GM12878 (cell line): ENCODE measurements at regions not wholly inside any gene's neighbourhood (a gene's known extent, or its start where the extent isn't known, plus 50 kb on each side); places are given as distances from the start of the nearest gene placed in this dataset.

Experiments
- ATAC-seq: fragments of 200-7000 bp; cut with Tn5 transposase; 3 replicates; pipeline ENCODE4 v1.9.1; 2020; ENCODE audit warnings: mild to moderate bottlenecking, moderate library complexity
- BruUV-seq: library from RNA; stranded (reverse); fragments of 400-500 nt; replicated peaks from 2 replicates; lab custom pipeline; 2021; lab: Mats Ljungman, UMichigan
- CTCF ChIA-PET: fragments of 300-600 bp; sonication (Branson Sonifier 250); formaldehyde crosslinking; extraction: SDS; loops from one replicate; lab custom pipeline; 2021; ENCODE audit warnings: inconsistent platforms; lab: Yijun Ruan, JAX
- POLR2A ChIA-PET: fragments of 350-600 bp; formaldehyde crosslinking; extraction: SDS; loops from one replicate; lab custom pipeline; 2021; ENCODE audit warnings: inconsistent platforms; lab: Charles Lee
- RAD21 ChIA-PET: fragments of 300-600 bp; sonication (Branson Sonifier 250); formaldehyde crosslinking; loops from one replicate; lab custom pipeline; 2023; ENCODE audit warnings: antibody characterized with exemption; ENCODE audit not compliant: unreplicated experiment; lab: Charles Lee
- SMC1A ChIA-PET: fragments of 300-600 bp; sonication (Branson Sonifier 250); formaldehyde crosslinking; loops from one replicate; lab custom pipeline; 2023; ENCODE audit not compliant: unreplicated experiment, uncharacterized antibody; lab: Charles Lee
- DNase-seq: peaks from one replicate; pipeline ENCODE4 v3.0.0-alpha.2; 2011; ENCODE audit warnings: low read depth, low spot score
- FAIRE-seq: peaks from 3 replicates; lab custom pipeline; 2011; peaks lifted over from hg19 to GRCh38; lab: Jason Lieb, UNC
- H2AFZ ChIP-seq: 2 replicates; pipeline ENCODE4 v1.6.0; 2011; ENCODE audit warnings: low read depth, low read length, control low read depth; ENCODE audit not compliant: control insufficient read depth
- H3K27ac ChIP-seq: 2 replicates; pipeline ENCODE4 v1.5.1; 2011; ENCODE audit warnings: control low read depth; ENCODE audit not compliant: control insufficient read depth, insufficient read depth
- H3K27me3 ChIP-seq, 2 experiments: replicated peaks in 1 of 2; 2 replicates each; pipeline versions ENCODE4 v1.6.0 to v1.6.1; 2011; ENCODE audit warnings: low read length in 1 of 2; ENCODE audit not compliant: control insufficient read depth in 2 of 2, insufficient read depth in 2 of 2
- H3K36me3 ChIP-seq, 2 experiments: 2 replicates each; pipeline ENCODE4 v1.5.1; 2011; ENCODE audit warnings: low read length in 1 of 2; ENCODE audit not compliant: control insufficient read depth in 2 of 2, insufficient read depth in 2 of 2
- H3K4me1 ChIP-seq: 2 replicates; pipeline ENCODE4 v1.6.1; 2011; ENCODE audit warnings: mild to moderate bottlenecking, low read length, moderate library complexity, mixed read lengths; ENCODE audit not compliant: control insufficient read depth, insufficient read depth
- H3K4me2 ChIP-seq: 2 replicates; pipeline ENCODE4 v1.6.0; 2011; ENCODE audit warnings: control low read depth; ENCODE audit not compliant: control insufficient read depth, insufficient read depth
- H3K4me3 ChIP-seq: fragments of 200-600 bp; sonication (generic); 2 replicates; pipeline ENCODE4 v1.5.1; 2016
- H3K79me2 ChIP-seq: 2 replicates; pipeline ENCODE4 v1.6.0; 2011; ENCODE audit warnings: low read length; ENCODE audit not compliant: control insufficient read depth, insufficient read depth
- H3K9ac ChIP-seq: 2 replicates; pipeline ENCODE4 v1.8.0; 2011; ENCODE audit warnings: low read length, control low read depth, mixed read lengths; ENCODE audit not compliant: control insufficient read depth, insufficient read depth
- H3K9me3 ChIP-seq: replicated peaks from 3 replicates; pipeline ENCODE4 v1.5.1; 2011; ENCODE audit warnings: mild to moderate bottlenecking, low read length; ENCODE audit not compliant: control insufficient read depth, insufficient read depth
- H4K20me1 ChIP-seq: 2 replicates; pipeline ENCODE4 v1.6.0; 2011; ENCODE audit not compliant: control insufficient read depth, insufficient read depth
- BRCA1 ChIP-seq: IDR thresholded peaks from 2 replicates; pipeline ENCODE4 v1.6.1; 2011; ENCODE audit warnings: low read depth, low read length, improper control_type of control experiment
- CHD1 ChIP-seq: IDR thresholded peaks from 2 replicates; pipeline ENCODE4 v1.6.1; 2012; ENCODE audit warnings: low read depth, low read length, improper control_type of control experiment
- CTCF ChIP-seq, 3 experiments: IDR thresholded peaks in 2 of 3; conservative IDR thresholded peaks in 1 of 3; 2 replicates each; pipeline ENCODE4 v1.5.1; 2011; ENCODE audit warnings: low read depth in 3 of 3, low read length in 3 of 3, mild to moderate bottlenecking in 3 of 3, control low read depth in 2 of 3, moderate library complexity in 2 of 3, inconsistent platforms in 1 of 3, mixed read lengths in 1 of 3; ENCODE audit not compliant: control insufficient read depth in 2 of 3, insufficient read depth in 1 of 3; ENCODE audit errors: extremely low read depth in 1 of 3
- DPF2 ChIP-seq: fragments of 450-650 bp; IDR thresholded peaks from 2 replicates; pipeline ENCODE4 v1.6.1; 2017; ENCODE audit warnings: mild to moderate bottlenecking
- EP300 ChIP-seq, 2 experiments: fragments of 150-350 bp in 1 of 2; IDR thresholded peaks; 2 replicates each; pipeline ENCODE4 v1.6.1; 2011 to 2012; ENCODE audit warnings: low read depth in 2 of 2, low read length in 2 of 2, borderline replicate concordance in 1 of 2, improper control_type of control experiment in 1 of 2, inconsistent platforms in 1 of 2; ENCODE audit not compliant: control insufficient read depth in 1 of 2
- ESRRA ChIP-seq: IDR thresholded peaks from 2 replicates; pipeline ENCODE4 v1.6.1; 2012; ENCODE audit warnings: mild to moderate bottlenecking, low read length, improper control_type of control experiment
- IRF5 ChIP-seq: fragments of 450-650 bp; IDR thresholded peaks from 2 replicates; pipeline ENCODE4 v1.6.1; 2017; ENCODE audit warnings: borderline replicate concordance
- KDM1A ChIP-seq: fragments of 200-600 bp; sonication (generic); IDR thresholded peaks from 2 replicates; pipeline ENCODE4 v1.6.1; 2016; ENCODE audit warnings: borderline replicate concordance
- MLLT1 ChIP-seq: fragments of 450-650 bp; IDR thresholded peaks from 2 replicates; pipeline ENCODE4 v1.6.1; 2016; ENCODE audit warnings: mild to moderate bottlenecking
- MTA2 ChIP-seq: fragments of 450-650 bp; IDR thresholded peaks from 2 replicates; pipeline ENCODE4 v1.6.1; 2016; ENCODE audit warnings: low read depth, mild to moderate bottlenecking, moderate library complexity
- PKNOX1 ChIP-seq: fragments of 450-650 bp; IDR thresholded peaks from 2 replicates; pipeline ENCODE4 v1.6.1; 2016; ENCODE audit warnings: mild to moderate bottlenecking
- POLR2A ChIP-seq: IDR thresholded peaks from 2 replicates; pipeline ENCODE4 v1.6.1; 2011; ENCODE audit warnings: low read depth, mild to moderate bottlenecking, low read length
- RELB ChIP-seq: fragments of 450-650 bp; IDR thresholded peaks from 2 replicates; pipeline ENCODE4 v1.6.1; 2017; ENCODE audit warnings: low read depth, mild to moderate bottlenecking, moderate library complexity
- RFX5 ChIP-seq: IDR thresholded peaks from 2 replicates; pipeline ENCODE4 v1.6.1; 2011; ENCODE audit warnings: low read depth, low read length, improper control_type of control experiment
- SMARCA5 ChIP-seq: fragments of 450-650 bp; IDR thresholded peaks from 2 replicates; pipeline ENCODE4 v1.6.1; 2017; ENCODE audit warnings: mild to moderate bottlenecking
- SPI1 ChIP-seq: IDR thresholded peaks from 2 replicates; pipeline ENCODE4 v1.6.1; 2011; ENCODE audit warnings: low read depth, mild to moderate bottlenecking, low read length, moderate library complexity, borderline replicate concordance; ENCODE audit not compliant: insufficient read depth
- SREBF2 ChIP-seq: IDR thresholded peaks from 2 replicates; pipeline ENCODE4 v1.6.1; 2012; ENCODE audit warnings: mild to moderate bottlenecking, low read length
- SUZ12 ChIP-seq: fragments of 200-600 bp; sonication (generic); IDR thresholded peaks from one replicate; pipeline ENCODE4 v1.6.1; 2018; ENCODE audit warnings: antibody characterized with exemption, mild to moderate bottlenecking; ENCODE audit not compliant: unreplicated experiment
- ZBED1 ChIP-seq: IDR thresholded peaks from 2 replicates; pipeline ENCODE4 v1.6.1; 2016; ENCODE audit warnings: borderline replicate concordance
- in situ Hi-C: fragments of 300-500 bp; cut with MboI; formaldehyde crosslinking; loops from 9 replicates; pipeline ENCODE4 v1.14.3; 2018; ENCODE audit warnings: mixed read lengths
- intact Hi-C: fragments of 100-400 bp; cut with micrococcal nuclease; formaldehyde crosslinking; loops from one replicate; pipeline ENCODE4 v1.14.2; 2022; ENCODE audit not compliant: unreplicated experiment

GRCh38 chr14:76636602-76637001 lies 124.7 kb upstream of the VASH1 start:
- H3K36me3 ChIP-seq, result no peaks in the 10 kb centered on the region
- no peak overlapping the region for H2AFZ ChIP-seq
- intact Hi-C loops, result no loop called here
- DNase-seq, result no peak
- SMC1A ChIA-PET, result no interaction called here
- H3K27ac ChIP-seq, result no peak overlapping the region
- H3K4me1 ChIP-seq, result no peaks in the 10 kb centered on the region
- in situ Hi-C loops, result no loop called here
- no peaks in the 10 kb centered on the region for H4K20me1 ChIP-seq
- H3K9ac ChIP-seq, result no peak overlapping the region
- H3K4me2 ChIP-seq, result no peak overlapping the region
- POLR2A ChIA-PET, result no interaction called here
- no TSS peak for BruUV-seq
- TF ChIP-seq RELB (no peak), ZBED1 (no peak), SPI1 (no peak), CHD1 (no peak), ESRRA (no peak), MLLT1 (no peak), MTA2 (no peak), POLR2A (no peak), CTCF (IDR thresholded peaks at IDR 0.05 in 2 of 3, conservative IDR thresholded peaks at IDR 0.05 in 1 of 3; ENCODE audit: control insufficient read depth in 2 of 3, extremely low read depth in 1 of 3, insufficient read depth in 1 of 3, low read depth in 3 of 3, low read length in 3 of 3) (no peak), RFX5 (no peak), SUZ12 (no peak), KDM1A (no peak), SMARCA5 (no peak), EP300 (IDR thresholded peaks at IDR 0.05; ENCODE audit: borderline replicate concordance in 1 of 2, control insufficient read depth in 1 of 2, low read depth in 2 of 2, low read length in 2 of 2) (no peak), IRF5 (no peak), SREBF2 (no peak), DPF2 (no peak), PKNOX1 (no peak), BRCA1 (no peak)
- TF ChIP-seq, all 136 proteins: peak for 0
- CTCF ChIA-PET, result no interaction called here
- Histone ChIP-seq H3K79me2 (no peaks in the 10 kb centered on the region), H3K9me3 (no peaks in the 10 kb centered on the region), H3K4me3 (no peak overlapping the region; the same call in 1 of the 2 replicates), H3K27me3 (no peaks in the 10 kb centered on the region)
- no peak for FAIRE-seq
- no peak for ATAC-seq
- RAD21 ChIA-PET, result no interaction called here
